Mesenchymal stem cell (in vitro differentiated cells and primary cell): ENCODE measurements at regions not wholly inside any gene's neighbourhood (a gene's known extent, or its start where the extent isn't known, plus 50 kb on each side); places are given as distances from the start of the nearest gene placed in this dataset.

Experiments
- DNase-seq: peaks from one replicate; pipeline ENCODE4 v3.0.0-alpha.2; 2013
- H2AFZ ChIP-seq: one replicate; pipeline ENCODE4 v1.6.1; 2013; ENCODE audit warnings: low read depth, mild to moderate bottlenecking, control low read depth, inconsistent platforms, low read length, moderate library complexity
- H2AK5ac ChIP-seq: 2 replicates; pipeline ENCODE4 v1.6.1; 2013; ENCODE audit warnings: low read length, moderate library complexity, mild to moderate bottlenecking, inconsistent platforms; ENCODE audit not compliant: severe bottlenecking
- H2BK120ac ChIP-seq: one replicate; pipeline ENCODE4 v1.6.1; 2013; ENCODE audit warnings: low read depth, mild to moderate bottlenecking, inconsistent platforms, low read length, moderate library complexity
- H2BK12ac ChIP-seq, 2 experiments: one replicate each; pipeline ENCODE4 v1.6.1; 2013; ENCODE audit warnings: inconsistent platforms in 2 of 2, low read length in 2 of 2, mild to moderate bottlenecking in 2 of 2, moderate library complexity in 2 of 2, control low read depth in 1 of 2
- H2BK15ac ChIP-seq: one replicate; pipeline ENCODE4 v1.6.1; 2013; ENCODE audit warnings: mild to moderate bottlenecking, low read depth, inconsistent platforms; ENCODE audit not compliant: poor library complexity, severe bottlenecking
- H2BK5ac ChIP-seq: 2 replicates; pipeline ENCODE4 v1.6.1; 2013; ENCODE audit warnings: low read depth, mild to moderate bottlenecking, low read length, control low read depth, inconsistent platforms; ENCODE audit not compliant: poor library complexity, severe bottlenecking
- H3K14ac ChIP-seq, 2 experiments: one replicate each; pipeline ENCODE4 v1.6.1; 2013; ENCODE audit warnings: inconsistent platforms in 2 of 2, low read length in 2 of 2, control low read depth in 1 of 2, mild to moderate bottlenecking in 1 of 2, moderate library complexity in 1 of 2
- H3K18ac ChIP-seq, 2 experiments: one replicate each; pipeline ENCODE4 v1.6.1; 2013; ENCODE audit warnings: inconsistent platforms in 2 of 2, low read length in 2 of 2, control low read depth in 1 of 2, low read depth in 1 of 2, mild to moderate bottlenecking in 1 of 2
- H3K23ac ChIP-seq, 2 experiments: one replicate each; pipeline ENCODE4 v1.6.1; 2013; ENCODE audit warnings: inconsistent platforms in 2 of 2, low read length in 2 of 2, mild to moderate bottlenecking in 2 of 2, moderate library complexity in 2 of 2, control low read depth in 1 of 2
- H3K27ac ChIP-seq: 2 replicates; pipeline ENCODE4 v1.5.1; 2013; ENCODE audit warnings: mild to moderate bottlenecking, moderate library complexity, low read length, control low read depth, inconsistent platforms; ENCODE audit not compliant: poor library complexity, severe bottlenecking
- H3K27me3 ChIP-seq, 2 experiments: 2 replicates each; pipeline versions ENCODE4 v1.6.1 to v1.7.0; 2013; ENCODE audit warnings: low read length in 2 of 2, mild to moderate bottlenecking in 2 of 2, moderate library complexity in 2 of 2, control low read depth in 1 of 2, inconsistent platforms in 1 of 2; ENCODE audit not compliant: control insufficient read depth in 1 of 2, insufficient read depth in 1 of 2
- H3K36me3 ChIP-seq, 2 experiments: 2 replicates each; pipeline versions ENCODE4 v1.6.1 to v1.7.0; 2013; ENCODE audit warnings: low read length in 2 of 2, control low read depth in 1 of 2, inconsistent platforms in 1 of 2, low read depth in 1 of 2, mild to moderate bottlenecking in 1 of 2; ENCODE audit not compliant: insufficient read depth in 2 of 2, control insufficient read depth in 1 of 2
- H3K4ac ChIP-seq, 2 experiments: one replicate each; pipeline ENCODE4 v1.6.1; 2013; ENCODE audit warnings: inconsistent platforms in 2 of 2, low read length in 2 of 2, mild to moderate bottlenecking in 2 of 2, moderate library complexity in 2 of 2, control low read depth in 1 of 2, low read depth in 1 of 2
- H3K4me1 ChIP-seq: 2 replicates; pipeline ENCODE4 v1.6.1; 2013; ENCODE audit warnings: low read depth, low read length, control low read depth; ENCODE audit not compliant: control insufficient read depth, insufficient read depth
- H3K4me2 ChIP-seq: 2 replicates; pipeline ENCODE4 v1.6.1; 2013; ENCODE audit warnings: low read length, mild to moderate bottlenecking, inconsistent platforms; ENCODE audit not compliant: poor library complexity, severe bottlenecking
- H3K4me3 ChIP-seq, 2 experiments: 2 replicates each; pipeline versions ENCODE4 v1.5.1 to v1.7.0; 2013; ENCODE audit warnings: low read length in 2 of 2, mild to moderate bottlenecking in 2 of 2, control low read depth in 1 of 2, low read depth in 1 of 2; ENCODE audit not compliant: insufficient read depth in 1 of 2
- H3K79me1 ChIP-seq: replicated peaks from 2 replicates; pipeline ENCODE4 v1.6.1; 2013; ENCODE audit warnings: mild to moderate bottlenecking, control low read depth, low read length, inconsistent platforms; ENCODE audit not compliant: poor library complexity, severe bottlenecking
- H3K9ac ChIP-seq: 2 replicates; pipeline ENCODE4 v1.7.0; 2013; ENCODE audit warnings: mild to moderate bottlenecking, low read length, moderate library complexity
- H3K9me3 ChIP-seq: 2 replicates; pipeline ENCODE4 v1.7.0; 2013; ENCODE audit warnings: mild to moderate bottlenecking, low read length; ENCODE audit not compliant: control insufficient read depth
- H4K8ac ChIP-seq: one replicate; pipeline ENCODE4 v1.6.1; 2013; ENCODE audit warnings: inconsistent platforms, mild to moderate bottlenecking, low read length, moderate library complexity
- H4K91ac ChIP-seq: one replicate; pipeline ENCODE4 v1.6.1; 2013; ENCODE audit warnings: mild to moderate bottlenecking, low read length, inconsistent platforms
- WGBS: methylation state at CpG from one replicate; pipeline ENCODE4 v1.1.7; 2013; ENCODE audit warnings: mixed read lengths; 5-methylcytosine and 5-hydroxymethylcytosine counted together

GRCh38 chr5:125232779-125233230 lies 486.4 kb upstream of the ZNF608 start:
- Histone ChIP-seq H3K27ac (no peak overlapping the region), H2AFZ (no peak overlapping the region), H2BK12ac (no peak overlapping the region), H3K9me3 (no peaks in the 10 kb centered on the region), H3K36me3 (no peaks in the 10 kb centered on the region), H2BK15ac (no peak overlapping the region), H3K23ac (no peak overlapping the region), H3K79me1 (no peaks in the 10 kb centered on the region), H3K4ac (no peak overlapping the region), H2BK120ac (no peak overlapping the region), H4K8ac (no peak overlapping the region), H3K18ac (no peak overlapping the region), H4K91ac (no peak overlapping the region), H3K27me3 (no peaks in the 10 kb centered on the region), H2BK5ac (no peak overlapping the region), H3K14ac (no peak overlapping the region), H3K4me1 (no peaks in the 10 kb centered on the region), H2AK5ac (no peak overlapping the region), H3K4me3 (no peak overlapping the region), H3K4me2 (no peak overlapping the region), H3K9ac (peak overlapping the region; percentile 35)
- WGBS = 100% methylated on average over 3 of the region's 3 CpGs
- DNase-seq = no peak

DNA sequence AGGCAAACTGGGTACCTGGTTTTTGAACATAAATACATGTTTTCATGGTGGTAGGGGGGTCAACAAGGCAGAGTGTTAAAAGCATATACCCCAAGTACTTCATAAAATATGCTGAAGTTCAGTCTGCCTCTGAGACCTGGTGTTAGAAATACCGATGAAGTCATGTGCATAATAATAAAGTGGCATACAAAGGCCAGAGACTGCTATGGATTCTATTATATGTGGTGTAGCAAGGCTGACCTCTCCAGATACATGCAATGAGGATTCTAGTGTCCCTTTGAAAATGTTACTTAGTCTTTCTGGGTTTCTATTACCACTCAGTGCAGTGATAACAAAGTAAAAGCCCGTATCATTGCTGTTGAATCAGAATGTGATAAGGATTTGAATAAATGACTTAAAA lies 487.5 kb upstream of the ZNF608 start:
- no peaks in the 10 kb centered on the region for H3K9me3 ChIP-seq
- H4K8ac ChIP-seq = no peak overlapping the region
- H3K23ac ChIP-seq = no peak overlapping the region
- no peaks in the 10 kb centered on the region for H3K4me1 ChIP-seq
- H3K36me3 ChIP-seq = no peaks in the 10 kb centered on the region
- no peak overlapping the region for H2BK12ac ChIP-seq
- no peaks in the 10 kb centered on the region for H3K27me3 ChIP-seq
- H3K4me2 ChIP-seq = no peak overlapping the region
- no peak overlapping the region for H3K27ac ChIP-seq
- DNase-seq = no peak
- no peak overlapping the region for H2AFZ ChIP-seq
- H3K9ac ChIP-seq = peak overlapping the region; percentile 26
- no peak overlapping the region for H2BK120ac ChIP-seq
- H4K91ac ChIP-seq = no peak overlapping the region
- WGBS = 92% methylated on average over 1 of the region's 2 CpGs
- no peaks in the 10 kb centered on the region for H3K79me1 ChIP-seq
- H3K18ac ChIP-seq = no peak overlapping the region
- no peak overlapping the region for H3K14ac ChIP-seq
- H3K4me3 ChIP-seq = no peak overlapping the region
- no peak overlapping the region for H2BK5ac ChIP-seq
- no peak overlapping the region for H2AK5ac ChIP-seq
- no peak overlapping the region for H2BK15ac ChIP-seq
- no peak overlapping the region for H3K4ac ChIP-seq

DNA sequence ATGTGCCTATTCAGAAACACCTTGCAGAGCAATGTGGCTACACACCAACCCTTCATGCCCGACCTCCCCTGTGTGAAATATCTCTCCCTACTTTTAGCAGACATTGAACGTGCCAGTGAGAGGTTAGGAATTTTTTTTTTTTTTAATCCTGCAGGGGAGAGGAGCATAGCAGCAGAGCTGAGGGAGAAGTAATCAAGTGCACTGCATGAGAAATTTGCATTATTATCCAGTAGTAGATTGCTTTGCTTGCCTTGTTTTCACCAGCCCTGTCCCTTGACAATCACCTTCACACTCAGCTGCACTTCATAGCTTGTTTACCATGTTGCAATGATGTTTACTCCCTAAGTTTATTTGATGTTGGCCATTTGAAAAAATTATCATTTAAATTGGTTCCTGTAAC lies 489.6 kb upstream of the ZNF608 start:
- 60% methylated on average over 1 of the region's 2 CpGs for WGBS

GRCh38 chr5:125236981-125237380 lies 490.5 kb upstream of the ZNF608 start:
- no peak overlapping the region for H3K4ac ChIP-seq
- no peaks in the 10 kb centered on the region for H3K4me1 ChIP-seq
- no peaks in the 10 kb centered on the region for H3K36me3 ChIP-seq
- H3K14ac ChIP-seq = no peak overlapping the region
- H3K27ac ChIP-seq = no peak overlapping the region
- no peak overlapping the region for H2BK12ac ChIP-seq
- no peak overlapping the region for H2BK15ac ChIP-seq
- no peak overlapping the region for H4K8ac ChIP-seq
- H3K9ac ChIP-seq = no peak overlapping the region
- no peak overlapping the region for H2BK120ac ChIP-seq
- no peak overlapping the region for H4K91ac ChIP-seq
- H2BK5ac ChIP-seq = no peak overlapping the region
- H3K23ac ChIP-seq = no peak overlapping the region
- H3K79me1 ChIP-seq = no peaks in the 10 kb centered on the region
- H3K4me2 ChIP-seq = no peak overlapping the region
- no peak overlapping the region for H3K4me3 ChIP-seq
- no peak overlapping the region for H3K18ac ChIP-seq
- DNase-seq = no peak
- 73% methylated on average over 1 of the region's 1 CpG for WGBS
- H2AK5ac ChIP-seq = no peak overlapping the region
- H3K27me3 ChIP-seq = no peaks in the 10 kb centered on the region
- no peak overlapping the region for H2AFZ ChIP-seq
- H3K9me3 ChIP-seq = no peaks in the 10 kb centered on the region

More for the DNA sequence above, 489.6 kb upstream of the ZNF608 start:
- H3K23ac ChIP-seq = no peak overlapping the region
- H3K4ac ChIP-seq = no peak overlapping the region
- no peak overlapping the region for H4K8ac ChIP-seq
- H3K9ac ChIP-seq = no peak overlapping the region
- no peak for DNase-seq
- no peak overlapping the region for H2AK5ac ChIP-seq
- H2BK120ac ChIP-seq = no peak overlapping the region
- H3K36me3 ChIP-seq = no peaks in the 10 kb centered on the region
- H3K4me2 ChIP-seq = no peak overlapping the region
- no peak overlapping the region for H3K27ac ChIP-seq
- H3K79me1 ChIP-seq = no peaks in the 10 kb centered on the region
- H2BK12ac ChIP-seq = no peak overlapping the region
- no peak overlapping the region for H3K4me3 ChIP-seq
- H3K9me3 ChIP-seq = no peaks in the 10 kb centered on the region
- no peaks in the 10 kb centered on the region for H3K27me3 ChIP-seq
- no peak overlapping the region for H2BK15ac ChIP-seq
- H4K91ac ChIP-seq = no peak overlapping the region
- H2AFZ ChIP-seq = no peak overlapping the region
- H3K18ac ChIP-seq = no peak overlapping the region
- H2BK5ac ChIP-seq = no peak overlapping the region
- no peaks in the 10 kb centered on the region for H3K4me1 ChIP-seq
- H3K14ac ChIP-seq = no peak overlapping the region
